DOHH2 (cell line): ENCODE measurements at regions not wholly inside any gene's neighbourhood (a gene's known extent, or its start where the extent isn't known, plus 50 kb on each side); places are given as distances from the start of the nearest gene placed in this dataset.

Experiments
- H3F3A ChIP-seq: fragments of 200-600 bp; sonication (generic), shearing (Covaris generic); 2 replicates; pipeline ENCODE4 v1.6.0; 2016; ENCODE audit warnings: antibody characterized with exemption, mild to moderate bottlenecking; ENCODE audit not compliant: control insufficient read depth, insufficient read depth
- H3K27ac ChIP-seq: fragments of 200-600 bp; sonication (generic); 2 replicates; pipeline ENCODE4 v1.5.1; 2014; ENCODE audit warnings: low read depth, mild to moderate bottlenecking, low read length, moderate library complexity
- H3K27me3 ChIP-seq: fragments of 200-600 bp; sonication (generic); 2 replicates; pipeline ENCODE4 v1.6.1; 2014; ENCODE audit warnings: mild to moderate bottlenecking, low read length, mixed read lengths; ENCODE audit not compliant: control insufficient read depth
- H3K36me3 ChIP-seq: fragments of 200-600 bp; sonication (generic); 2 replicates; pipeline ENCODE4 v1.6.1; 2014; ENCODE audit warnings: mild to moderate bottlenecking, low read length, moderate library complexity, mixed read lengths; ENCODE audit not compliant: control insufficient read depth
- H3K4me1 ChIP-seq: fragments of 200-600 bp; sonication (generic); 2 replicates; pipeline ENCODE4 v1.6.1; 2014; ENCODE audit warnings: mild to moderate bottlenecking, low read length, mixed read lengths; ENCODE audit not compliant: control insufficient read depth
- H3K4me2 ChIP-seq: fragments of 200-600 bp; sonication (generic); 2 replicates; pipeline ENCODE4 v1.6.0; 2014; ENCODE audit warnings: mild to moderate bottlenecking, low read length, moderate library complexity
- H3K4me3 ChIP-seq: fragments of 200-600 bp; sonication (generic); 2 replicates; pipeline ENCODE4 v1.5.1; 2014; ENCODE audit warnings: mild to moderate bottlenecking, low read length, mixed read lengths
- H3K79me2 ChIP-seq: fragments of 200-600 bp; sonication (generic); 2 replicates; pipeline ENCODE4 v1.6.1; 2014; ENCODE audit warnings: mild to moderate bottlenecking, low read length, mixed read lengths; ENCODE audit not compliant: control insufficient read depth
- H3K9me2 ChIP-seq: fragments of 200-600 bp; sonication (generic); replicated peaks from 2 replicates; pipeline ENCODE4 v1.6.1; 2014; ENCODE audit warnings: mild to moderate bottlenecking, low read length, mixed read lengths; ENCODE audit not compliant: control insufficient read depth
- H3K9me3 ChIP-seq: fragments of 200-600 bp; sonication (generic); 2 replicates; pipeline ENCODE4 v1.6.1; 2014; ENCODE audit warnings: antibody characterized with exemption, low read length, mixed read lengths; ENCODE audit not compliant: control insufficient read depth, insufficient read depth
- H4K20me1 ChIP-seq: fragments of 200-600 bp; sonication (generic); 2 replicates; pipeline ENCODE4 v1.6.0; 2014; ENCODE audit warnings: low read depth, mild to moderate bottlenecking, antibody characterized with exemption, low read length, moderate library complexity; ENCODE audit not compliant: control insufficient read depth, insufficient read depth
- CTCF ChIP-seq: fragments of 200-600 bp; sonication (generic); IDR thresholded peaks from one replicate; pipeline ENCODE4 v1.5.1; 2014; ENCODE audit warnings: antibody characterized with exemption, mild to moderate bottlenecking, low read depth, low read length; ENCODE audit not compliant: poor library complexity, severe bottlenecking
- EZH2phosphoT487 ChIP-seq: fragments of 200-600 bp; sonication (generic); IDR thresholded peaks from 2 replicates; pipeline ENCODE4 v1.6.1; 2017; ENCODE audit warnings: borderline replicate concordance, mild to moderate bottlenecking, antibody characterized with exemption, low read length, moderate library complexity, mixed read lengths

- Histone ChIP-seq H4K20me1 (no peaks in the 10 kb centered on the region), H3K27ac (no peak overlapping the region), H3K36me3 (no peaks in the 10 kb centered on the region), H3K4me1 (no peaks in the 10 kb centered on the region), H3K4me2 (no peak overlapping the region), H3K4me3 (no peak overlapping the region), H3F3A (no peaks in the 10 kb centered on the region), H3K27me3 (no peaks in the 10 kb centered on the region), H3K9me2 (no peaks in the 10 kb centered on the region), H3K79me2 (no peaks in the 10 kb centered on the region), H3K9me3 (no peaks in the 10 kb centered on the region)
- TF ChIP-seq CTCF (no peak), EZH2phosphoT487 (no peak)
Observed at GRCh38 chr2:183409662-183410061, 285.4 kb downstream of the NUP35 start.

GRCh38 chr2:183416753-183417152 is 292.5 kb downstream of the NUP35 start:
- Histone ChIP-seq H3K36me3 (no peaks in the 10 kb centered on the region), H3K9me3 (no peaks in the 10 kb centered on the region), H3K4me2 (no peak overlapping the region), H3K79me2 (no peaks in the 10 kb centered on the region), H3F3A (no peaks in the 10 kb centered on the region), H3K4me3 (no peak overlapping the region), H3K9me2 (no peaks in the 10 kb centered on the region), H3K27ac (no peak overlapping the region), H3K4me1 (no peaks in the 10 kb centered on the region), H3K27me3 (no peaks in the 10 kb centered on the region), H4K20me1 (no peaks in the 10 kb centered on the region)
- TF ChIP-seq CTCF: no peak
- TF ChIP-seq EZH2phosphoT487: no peak

- Histone ChIP-seq H3K36me3 (no peaks in the 10 kb centered on the region), H3K4me2 (no peak overlapping the region), H4K20me1 (no peaks in the 10 kb centered on the region), H3K79me2 (no peaks in the 10 kb centered on the region), H3K4me3 (no peak overlapping the region), H3K27ac (no peak overlapping the region), H3K27me3 (no peaks in the 10 kb centered on the region), H3K4me1 (no peaks in the 10 kb centered on the region), H3K9me2 (no peaks in the 10 kb centered on the region), H3K9me3 (no peaks in the 10 kb centered on the region; the same call in 1 of the 2 replicates), H3F3A (no peaks in the 10 kb centered on the region)
- no peak for TF ChIP-seq CTCF
- no peak for TF ChIP-seq EZH2phosphoT487
Observed at GRCh38 chr2:183426825-183427224, 302.6 kb downstream of the NUP35 start.

GRCh38 chr2:183427558-183427957 is 303.3 kb downstream of the NUP35 start:
- Histone ChIP-seq H3K27ac (no peak overlapping the region), H3F3A (no peaks in the 10 kb centered on the region), H3K27me3 (no peaks in the 10 kb centered on the region), H4K20me1 (no peaks in the 10 kb centered on the region), H3K9me3 (no peaks in the 10 kb centered on the region; the same call in 1 of the 2 replicates), H3K9me2 (no peaks in the 10 kb centered on the region), H3K4me3 (no peak overlapping the region), H3K79me2 (no peaks in the 10 kb centered on the region), H3K4me2 (no peak overlapping the region), H3K4me1 (no peaks in the 10 kb centered on the region), H3K36me3 (no peaks in the 10 kb centered on the region)
- TF ChIP-seq EZH2phosphoT487: no peak
- TF ChIP-seq CTCF: no peak
